ENCODE measurements at regions not wholly inside any gene's neighbourhood (a gene's known extent, or its start where the extent isn't known, plus 50 kb on each side); places are given as distances from the start of the nearest gene placed in this dataset.

GRCh38 chr9:135260221-135261180 lies 173.0 kb downstream of the OLFM1 start:
- peaks cover 0 to 5% (median 0%) of the 10 kb centered on the region in 3 donors for H3K4me1 ChIP-seq
- no peak overlapping the region for H3K4me3 ChIP-seq
- no peaks in the 10 kb centered on the region for H3K36me3 ChIP-seq
- H3K27me3 ChIP-seq = peaks cover 91% of the 10 kb centered on the region
- H3K27ac ChIP-seq = no peak overlapping the region
- H3K9me3 ChIP-seq = no peaks in the 10 kb centered on the region
- WGBS, 2 donors (ENCODE audit: low coverage in 1 of 2) = 59 to 80% methylated on average over 1 to 28 of the region's 35 CpGs
- no peak for ATAC-seq
- no peak for TF ChIP-seq EP300 (IDR thresholded peaks at IDR 0.05)
- TF ChIP-seq CTCF (IDR thresholded peaks at IDR 0.05) = no peak
- no peak for TF ChIP-seq POLR2AphosphoS5 (IDR thresholded peaks at IDR 0.05)
- TF ChIP-seq POLR2A (IDR thresholded peaks at IDR 0.05) = no peak

- Histone ChIP-seq H3K27me3 (peaks cover 91% of the 10 kb centered on the region), H3K36me3 (no peaks in the 10 kb centered on the region), H3K4me1 (peaks cover 0 to 5% (median 0%) of the 10 kb centered on the region in 3 donors), H3K4me3 (no peak overlapping the region), H3K9me3 (no peaks in the 10 kb centered on the region), H3K27ac (no peak overlapping the region)
- 40 to 75% methylated on average over 2 of the region's 7 CpGs for WGBS, 2 donors (ENCODE audit: low coverage in 1 of 2)
- TF ChIP-seq POLR2A (IDR thresholded peaks at IDR 0.05) (no peak), POLR2AphosphoS5 (IDR thresholded peaks at IDR 0.05) (no peak), CTCF (IDR thresholded peaks at IDR 0.05) (no peak), EP300 (IDR thresholded peaks at IDR 0.05) (no peak)
- no peak for ATAC-seq
Observed at GRCh38 chr9:135262248-135262647, 174.8 kb downstream of the OLFM1 start.

GRCh38 chr9:135263511-135263910 lies 176.0 kb downstream of the OLFM1 start:
- Histone ChIP-seq H3K36me3 (no peaks in the 10 kb centered on the region), H3K27me3 (peaks cover 91% of the 10 kb centered on the region), H3K27ac (no peak overlapping the region), H3K4me1 (no peaks in the 10 kb centered on the region), H3K4me3 (no peak overlapping the region), H3K9me3 (no peaks in the 10 kb centered on the region)
- no peak for ATAC-seq
- 100% methylated on average over 1 of the region's 5 CpGs; no CpG with 5 or more reads in 1 of the 2 donors for WGBS, 2 donors (ENCODE audit: low coverage in 1 of 2)
- TF ChIP-seq POLR2AphosphoS5 (IDR thresholded peaks at IDR 0.05) = no peak
- TF ChIP-seq EP300 (IDR thresholded peaks at IDR 0.05) = no peak
- TF ChIP-seq POLR2A (IDR thresholded peaks at IDR 0.05) = no peak

- Histone ChIP-seq H3K4me1 (no peaks in the 10 kb centered on the region), H3K4me3 (no peak overlapping the region), H3K36me3 (no peaks in the 10 kb centered on the region), H3K9me3 (no peaks in the 10 kb centered on the region), H3K27ac (no peak overlapping the region), H3K27me3 (peaks cover 95% of the 10 kb centered on the region)
- 68% methylated on average over 5 of the region's 10 CpGs; no CpG with 5 or more reads in 1 of the 2 donors for WGBS, 2 donors (ENCODE audit: low coverage in 1 of 2)
- no peak for ATAC-seq
- no peak for TF ChIP-seq POLR2A (IDR thresholded peaks at IDR 0.05)
- no peak for TF ChIP-seq POLR2AphosphoS5 (IDR thresholded peaks at IDR 0.05)
Observed at GRCh38 chr9:135265931-135266330, 178.5 kb downstream of the OLFM1 start.

GRCh38 chr9:135267191-135267809 lies 179.8 kb downstream of the OLFM1 start:
- 31% methylated on average over 3 of the region's 19 CpGs; no CpG with 5 or more reads in 1 of the 2 donors for WGBS, 2 donors (ENCODE audit: low coverage in 1 of 2)
- TF ChIP-seq EP300 (IDR thresholded peaks at IDR 0.05) (no peak), POLR2A (IDR thresholded peaks at IDR 0.05) (no peak), CTCF (IDR thresholded peaks at IDR 0.05) (no peak), POLR2AphosphoS5 (IDR thresholded peaks at IDR 0.05) (no peak)
- no peak overlapping the region for H3K27ac ChIP-seq
- no peaks in the 10 kb centered on the region for H3K4me1 ChIP-seq
- no peaks in the 10 kb centered on the region for H3K36me3 ChIP-seq
- no peak for ATAC-seq
- H3K27me3 ChIP-seq = peaks cover 97% of the 10 kb centered on the region
- no peak overlapping the region for H3K4me3 ChIP-seq
- H3K9me3 ChIP-seq = no peaks in the 10 kb centered on the region
